Dedifferentiated amniotic fluid mesenchymal stem cell (primary cell): ENCODE measurements at regions not wholly inside any gene's neighbourhood (a gene's known extent, or its start where the extent isn't known, plus 50 kb on each side); places are given as distances from the start of the nearest gene placed in this dataset.
"Not testable (repeated sequence)": the region's sequence is repeated elsewhere in the genome, so short reads cannot be mapped to it uniquely, and the experiment has no call there.

Source experiments
- DNase-seq: peaks from one replicate; pipeline ENCODE4 v3.0.0-alpha.2; 2016; ENCODE audit errors: extremely low spot score

DNA sequence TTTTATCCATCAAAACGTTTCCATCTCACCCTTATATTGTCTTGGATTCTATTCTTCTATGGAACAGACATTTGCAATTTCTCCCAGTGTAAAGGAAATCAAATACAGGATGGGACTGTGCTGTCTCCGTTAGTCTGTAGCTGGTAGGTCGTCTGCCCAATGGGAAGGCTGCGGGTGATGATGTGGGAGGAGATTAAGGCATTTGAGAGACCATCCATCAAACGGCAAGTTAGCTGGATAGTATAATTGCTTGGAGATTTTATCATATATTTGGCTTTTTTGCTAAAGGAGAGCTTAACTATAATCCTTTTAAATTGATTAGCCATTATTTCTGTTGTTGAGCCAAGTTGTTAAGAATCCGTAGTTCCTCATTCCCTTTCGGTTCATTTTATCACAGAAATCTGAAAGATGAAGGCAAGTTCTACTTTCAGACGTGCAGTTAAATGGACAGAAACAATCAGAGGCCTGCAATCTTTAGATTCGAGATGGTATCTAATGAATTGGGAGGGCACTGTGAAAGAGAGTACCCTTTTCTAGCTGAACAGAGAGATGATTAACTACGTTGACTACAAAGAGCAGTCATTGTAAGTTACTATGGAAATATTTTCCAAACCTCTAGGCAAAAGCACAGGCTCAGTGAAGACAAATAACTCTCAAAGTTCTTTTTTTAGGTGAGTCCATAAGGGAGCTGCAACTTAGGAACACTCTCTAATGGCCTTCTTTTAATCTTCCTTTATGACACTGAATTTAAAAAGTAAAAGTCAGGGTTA is 253.3 kb upstream of the KIAA1217 start:
- no peak for DNase-seq

DNA sequence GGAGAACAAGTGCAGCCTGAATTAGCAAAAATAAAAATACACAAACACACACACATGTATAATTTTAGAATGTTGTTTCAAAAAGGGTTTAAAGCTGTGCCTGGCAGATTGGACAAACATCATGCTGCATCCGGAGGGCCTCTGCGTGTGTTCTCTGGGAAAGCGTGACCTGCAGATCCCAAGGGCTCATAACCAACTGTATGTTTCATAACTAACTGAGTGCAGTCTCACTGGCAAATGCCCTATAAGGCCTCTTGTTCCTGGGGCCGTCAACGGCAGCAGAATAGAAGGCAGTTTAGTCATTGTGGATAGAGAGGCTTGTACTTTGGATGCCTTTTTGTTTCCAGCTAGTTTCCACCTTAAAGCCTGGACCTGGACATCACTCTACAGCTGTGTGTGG is 243.8 kb upstream of the KIAA1217 start:
- no peak for DNase-seq

DNA sequence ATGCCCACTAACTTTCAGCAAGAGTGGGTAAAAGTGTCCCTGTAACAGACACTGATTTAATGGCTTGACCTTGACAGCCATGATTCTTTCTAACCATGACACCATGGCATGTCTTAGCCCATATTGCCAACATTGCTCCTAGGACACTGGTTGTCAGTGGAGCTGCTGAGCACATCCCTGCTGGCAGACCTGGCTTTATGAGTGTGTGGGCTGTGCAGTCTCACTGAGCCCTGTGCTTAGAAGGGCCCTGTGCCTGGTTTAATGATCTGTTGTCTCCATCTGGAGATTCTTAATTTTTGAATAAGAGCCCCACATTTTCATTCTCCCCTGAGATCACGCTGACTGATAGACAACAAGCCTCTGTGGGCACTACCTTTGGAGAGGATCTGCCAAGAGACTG is 243.1 kb upstream of the KIAA1217 start:
- DNase-seq = no peak

DNA sequence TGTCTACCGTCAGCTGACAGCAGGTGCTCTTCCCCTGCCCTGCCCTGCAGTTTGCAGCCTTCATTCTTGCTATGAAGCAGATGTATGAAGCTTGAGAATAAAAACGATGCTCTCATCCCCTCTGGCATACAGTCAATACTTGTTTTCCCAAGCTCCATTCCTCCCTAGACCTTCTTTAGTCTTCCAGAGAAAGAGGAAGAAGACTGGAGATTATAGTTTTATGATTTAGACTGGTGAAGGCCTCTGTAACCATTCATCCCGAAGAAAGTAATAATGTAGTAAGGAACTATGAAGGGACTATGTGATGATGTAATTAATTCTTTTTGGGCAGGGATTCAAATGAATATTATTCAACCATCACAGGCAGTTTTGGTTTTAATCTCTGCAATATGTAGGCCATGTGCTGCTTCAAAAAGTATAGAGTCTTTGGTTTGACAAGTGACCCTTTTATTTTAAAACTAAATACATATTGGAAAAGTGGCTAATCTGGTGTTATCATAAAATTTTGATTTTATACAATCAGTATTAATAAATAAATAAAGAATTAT is 242.4 kb upstream of the KIAA1217 start:
- no peak for DNase-seq

DNA sequence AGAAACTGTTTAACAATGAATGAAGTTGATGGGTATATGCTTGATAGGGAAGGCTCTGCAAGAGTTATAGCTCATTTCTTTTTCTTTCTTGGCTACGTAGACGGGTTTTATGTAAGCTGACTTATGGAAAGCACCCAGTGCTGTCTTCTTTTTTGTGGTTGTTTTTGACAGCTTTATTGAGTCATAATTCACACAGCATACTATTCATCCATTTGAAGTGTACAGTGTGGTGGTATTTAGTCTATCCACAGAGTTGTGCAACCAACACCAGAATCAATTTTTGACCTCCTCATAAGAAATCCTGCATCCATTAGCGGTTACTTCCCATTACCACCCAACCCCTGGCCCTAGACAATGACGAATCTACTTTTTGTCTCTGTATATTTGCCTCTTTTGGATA is 240.6 kb upstream of the KIAA1217 start:
- DNase-seq = no peak

DNA sequence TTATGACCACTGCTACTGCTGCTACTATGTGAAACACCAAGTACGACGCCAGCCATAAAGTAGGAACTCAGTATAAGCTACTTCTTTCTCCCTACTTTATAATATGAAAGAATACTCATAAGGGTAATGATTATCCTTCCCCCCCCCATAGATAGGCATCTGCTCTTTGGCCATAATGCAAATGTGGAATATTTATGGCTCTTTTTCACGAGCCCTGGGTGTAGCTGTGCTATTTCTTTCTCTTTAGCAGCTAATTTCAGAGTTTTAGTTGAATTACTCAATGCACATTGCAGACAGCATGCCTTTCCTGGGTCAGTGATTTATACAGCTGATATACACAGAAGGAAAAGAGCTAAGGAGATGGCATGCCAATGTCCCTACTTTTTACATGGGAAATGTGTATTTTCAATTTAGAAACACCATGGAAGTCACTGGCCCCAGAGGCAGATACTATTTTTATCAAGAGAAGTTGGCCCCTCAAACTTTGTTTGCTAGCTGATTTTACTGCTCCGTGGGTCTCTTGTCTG is 234.1 kb upstream of the KIAA1217 start:
- no peak for DNase-seq

DNA sequence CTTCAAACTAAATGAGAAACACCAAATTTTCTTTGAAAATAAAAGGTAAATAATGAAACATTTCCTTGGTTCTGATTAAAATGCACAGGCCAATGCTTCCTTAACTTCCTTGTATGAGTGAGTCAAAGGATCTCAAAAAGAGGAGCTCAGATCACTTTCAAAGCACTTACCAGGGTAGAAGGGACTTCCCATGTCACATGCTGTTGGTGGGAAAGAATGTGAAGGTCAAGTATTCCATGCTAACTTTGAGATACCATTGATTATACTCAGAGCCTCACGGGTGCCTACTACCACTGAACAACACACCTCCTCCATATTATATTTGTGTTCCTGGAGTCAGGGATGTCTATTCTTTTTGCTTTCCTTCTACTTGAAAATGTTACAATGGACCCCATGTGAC is 233.5 kb upstream of the KIAA1217 start:
- no peak for DNase-seq

DNA sequence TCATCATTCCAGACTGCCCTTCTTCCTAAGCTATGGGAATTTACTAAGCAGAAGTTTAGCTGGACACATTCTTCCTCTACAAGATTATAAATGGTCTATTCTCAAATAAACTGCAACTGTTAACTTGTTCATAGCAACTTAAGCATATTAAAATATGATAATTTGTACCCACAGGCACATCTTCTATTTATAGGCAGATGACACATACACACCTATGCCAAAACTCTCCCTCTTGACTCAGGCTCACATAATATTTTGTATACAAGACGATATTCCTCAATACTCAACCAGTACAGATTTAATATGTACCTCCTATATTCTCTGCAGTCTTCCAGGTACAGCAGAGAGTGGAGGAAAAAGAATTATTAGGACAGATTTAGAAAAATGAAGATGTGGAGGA is 232.7 kb upstream of the KIAA1217 start:
- DNase-seq = no peak

DNA sequence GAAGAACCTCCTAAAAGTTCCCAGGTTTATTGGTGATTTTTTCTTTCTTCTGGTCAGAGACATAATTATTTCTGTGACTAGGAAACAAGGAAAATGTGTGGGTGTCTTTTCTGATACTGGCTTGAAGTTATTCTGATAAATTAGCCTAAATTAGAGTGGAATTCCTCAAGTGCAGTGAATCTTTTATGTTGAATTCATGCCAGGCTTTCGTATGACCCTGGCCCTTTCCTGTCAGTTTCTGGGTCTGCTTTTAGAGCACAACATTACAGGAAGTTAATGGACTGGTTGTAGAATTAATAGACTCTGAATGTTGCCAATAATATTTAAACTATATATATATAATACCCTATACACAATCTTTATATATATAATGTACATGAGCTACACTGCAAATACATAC is 230.6 kb upstream of the KIAA1217 start:
- DNase-seq = no peak

DNA sequence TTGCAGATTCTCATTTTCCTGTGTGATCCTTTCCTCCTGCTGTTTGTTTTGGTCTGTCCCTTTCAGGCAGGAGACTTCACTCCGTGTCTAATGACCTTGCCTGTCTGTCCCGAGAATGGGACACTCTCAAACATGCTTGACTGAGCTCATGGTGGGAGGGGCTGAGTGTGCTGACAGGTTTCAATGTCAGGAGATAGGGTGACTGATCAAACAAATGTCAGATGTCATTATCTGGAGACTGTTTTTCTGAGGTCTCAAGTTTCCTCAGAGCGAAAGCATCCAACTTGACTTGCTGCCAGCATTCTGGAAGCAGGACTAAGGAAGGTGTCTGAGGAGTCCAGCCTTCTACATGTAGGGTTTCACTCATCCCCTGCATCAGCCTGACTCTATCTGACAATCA is 228.8 kb upstream of the KIAA1217 start:
- DNase-seq = no peak

DNA sequence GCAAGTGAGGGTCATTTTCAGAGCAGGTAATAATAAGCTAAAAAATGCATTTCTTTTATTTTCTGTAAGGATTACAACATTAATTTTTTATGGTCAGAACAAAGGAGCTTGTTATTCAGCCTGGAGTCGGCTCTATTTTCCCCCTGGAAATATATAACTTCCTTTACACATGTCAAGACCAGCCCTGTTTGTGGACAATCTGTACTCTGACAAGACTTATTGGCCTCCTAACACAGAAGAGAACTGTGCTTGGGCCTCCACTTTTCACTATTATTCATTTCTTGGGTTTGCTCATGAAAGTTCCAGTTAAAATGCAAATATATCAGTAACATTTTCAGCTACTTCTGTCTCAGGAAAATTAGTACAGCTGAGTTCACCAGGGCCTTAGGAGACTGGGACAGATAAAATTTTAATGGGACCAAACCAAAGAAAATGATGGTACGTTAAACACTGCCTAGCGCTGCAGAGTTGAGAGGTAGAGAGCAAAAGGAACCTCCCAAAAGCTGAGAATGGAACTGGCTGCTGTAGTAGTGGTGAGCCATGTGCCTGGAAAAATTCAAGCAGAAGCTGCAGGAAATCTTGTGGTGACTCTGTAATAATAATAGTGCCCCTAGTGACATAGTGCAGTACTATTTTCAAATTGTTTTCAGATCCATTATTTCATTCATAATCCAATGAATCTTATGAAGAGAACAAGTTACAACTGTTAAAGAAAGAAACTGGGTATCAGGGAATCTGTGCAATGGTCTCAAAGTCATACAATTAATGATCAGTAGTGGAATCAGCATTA is 227.2 kb upstream of the KIAA1217 start:
- no peak for DNase-seq

DNA sequence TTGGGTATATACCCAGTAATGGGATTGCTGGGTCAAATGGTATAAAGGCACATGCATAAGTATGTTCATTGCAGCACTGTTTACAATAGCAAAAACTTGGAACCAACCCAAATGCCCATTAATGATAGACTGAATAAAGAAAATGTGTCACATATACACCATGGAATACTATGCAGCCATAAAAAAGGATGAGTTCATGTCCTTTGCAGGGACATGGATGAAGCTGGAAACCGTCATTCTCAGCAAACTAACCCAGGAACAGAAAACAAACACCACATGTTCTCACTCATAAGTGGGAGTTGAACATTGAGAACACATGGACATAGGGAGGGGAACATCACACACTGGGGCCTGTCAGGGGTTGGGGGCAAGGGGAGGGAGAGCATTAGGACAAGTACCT is 224.5 kb upstream of the KIAA1217 start:
- not testable (repeated sequence) for DNase-seq

DNA sequence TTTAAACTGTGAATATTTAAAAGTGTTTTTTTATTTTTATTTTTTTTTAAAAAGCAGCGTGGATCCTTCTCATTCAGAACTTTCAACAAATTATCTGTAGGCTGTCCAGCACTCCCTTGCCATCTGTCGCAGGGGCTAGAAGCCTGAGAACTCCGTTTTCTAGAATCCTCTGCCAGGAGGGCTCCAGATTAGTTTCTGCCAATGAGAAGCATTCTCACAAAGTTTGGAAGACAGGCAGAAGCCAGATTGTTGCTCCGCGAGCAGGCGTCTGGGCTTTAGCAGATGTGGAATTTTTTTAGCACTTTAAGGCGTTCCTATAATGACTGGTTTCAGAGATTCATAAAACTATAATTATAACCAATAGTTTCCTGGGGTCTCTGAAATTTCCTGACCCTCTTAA is 220.9 kb upstream of the KIAA1217 start:
- no peak for DNase-seq

DNA sequence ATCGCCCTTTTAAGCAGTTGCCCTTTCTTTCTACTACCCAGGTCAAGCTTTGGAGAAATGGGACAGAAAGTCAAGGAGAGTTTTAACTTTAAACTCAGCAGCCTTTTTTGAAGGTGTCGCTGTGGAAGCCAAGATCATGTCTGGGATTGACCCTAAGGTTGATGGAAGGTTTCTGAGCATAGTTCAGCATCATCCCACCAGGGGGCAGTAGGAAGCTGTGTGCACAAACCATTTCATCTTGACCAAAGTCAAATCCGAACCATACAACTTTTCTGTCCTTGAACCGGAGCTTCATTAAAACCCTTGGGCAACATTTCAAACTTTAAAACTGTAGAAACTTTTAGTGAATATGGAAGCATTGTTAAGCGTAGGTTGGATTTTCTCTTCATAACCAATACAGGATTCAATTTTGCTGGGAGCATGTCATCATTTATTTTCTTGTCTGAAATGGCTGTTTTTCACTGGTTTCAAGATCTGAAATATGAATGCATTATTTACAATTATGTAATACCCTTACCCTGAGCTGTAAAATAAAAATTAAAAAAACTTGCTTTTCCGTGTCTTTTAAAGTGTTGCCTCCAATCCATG is 214.4 kb upstream of the KIAA1217 start:
- DNase-seq = no peak

DNA sequence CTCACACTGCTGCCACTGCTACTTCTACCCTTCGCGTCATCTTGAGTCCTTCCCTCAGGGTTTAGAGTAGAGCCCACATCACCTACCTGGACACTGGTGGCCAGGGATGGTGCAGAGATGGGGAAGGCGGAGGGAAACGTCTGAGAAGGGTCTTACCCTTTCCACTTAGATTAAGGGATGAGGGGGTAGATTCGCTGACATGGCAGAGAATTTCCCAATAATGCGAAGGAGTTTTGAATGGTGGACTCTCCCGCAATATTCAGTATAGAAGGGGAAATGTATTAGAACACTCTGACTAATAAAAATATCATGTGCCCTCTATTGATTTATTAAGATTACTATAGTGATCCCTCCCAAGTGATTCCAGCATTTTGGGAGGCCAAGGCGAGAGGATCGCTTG is 209.5 kb upstream of the KIAA1217 start:
- no peak for DNase-seq

DNA sequence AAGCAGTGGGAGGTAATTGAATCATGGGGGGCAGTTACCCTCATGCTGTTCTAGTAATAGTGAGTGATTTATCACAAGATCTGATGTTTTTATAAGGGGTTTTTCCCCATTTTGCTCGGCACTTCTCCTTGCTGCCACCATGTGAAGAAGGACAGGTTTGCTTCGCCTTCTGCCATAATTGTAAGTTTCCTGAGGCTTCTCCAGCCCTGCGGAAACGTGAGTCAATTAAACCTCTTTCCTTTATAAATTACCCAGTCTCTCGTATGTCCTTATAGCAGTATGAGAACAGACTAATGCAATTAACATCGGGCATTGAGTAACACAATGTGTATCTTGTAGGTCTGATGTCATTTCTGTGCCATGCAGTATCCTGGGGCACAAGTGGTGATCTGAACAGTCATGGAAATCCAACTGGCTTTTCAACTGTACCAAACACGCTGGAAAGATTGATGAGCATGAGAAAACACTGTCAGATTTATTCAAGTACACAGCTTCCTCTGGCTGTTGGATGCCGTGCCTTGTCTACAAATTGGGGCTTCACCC is 208.6 kb upstream of the KIAA1217 start:
- no peak for DNase-seq

DNA sequence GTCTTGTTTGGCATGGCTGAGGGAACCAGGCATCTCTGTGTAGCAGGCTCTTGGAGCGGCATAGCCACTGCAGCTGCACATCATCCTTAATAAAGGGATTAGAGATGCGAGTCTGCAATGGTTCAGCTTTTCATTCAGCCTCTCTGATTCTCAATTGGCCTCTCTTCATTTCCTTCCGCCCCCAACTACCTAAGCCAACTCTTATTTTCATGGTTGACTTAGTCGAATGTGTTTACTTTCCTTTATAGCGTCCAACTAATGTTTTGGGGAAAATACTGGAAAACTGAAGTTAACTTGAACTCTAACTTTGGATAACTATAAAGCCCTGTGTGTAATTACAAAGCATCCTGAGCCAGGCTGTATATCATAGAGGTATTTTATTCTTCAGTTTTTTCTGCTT is 202.2 kb upstream of the KIAA1217 start:
- DNase-seq = no peak

DNA sequence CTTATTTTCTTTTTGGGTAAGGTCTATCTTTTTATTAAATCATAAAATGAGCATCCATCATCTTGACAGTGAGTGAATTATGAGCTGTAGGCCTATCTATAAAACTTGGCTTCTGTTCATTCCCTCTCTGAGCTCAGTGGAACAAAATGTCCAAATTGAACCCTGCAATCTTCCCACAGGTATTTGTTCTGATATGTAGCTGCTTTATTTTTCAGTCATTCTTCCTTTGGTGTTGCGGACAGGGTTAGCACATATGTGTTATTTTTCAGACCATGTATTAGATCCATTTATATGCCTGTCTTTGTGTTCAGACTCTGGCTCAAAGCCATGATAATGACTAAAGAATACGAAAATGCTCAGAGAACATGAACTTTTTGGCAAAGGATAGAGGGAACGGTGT is 201.6 kb upstream of the KIAA1217 start:
- no peak for DNase-seq

DNA sequence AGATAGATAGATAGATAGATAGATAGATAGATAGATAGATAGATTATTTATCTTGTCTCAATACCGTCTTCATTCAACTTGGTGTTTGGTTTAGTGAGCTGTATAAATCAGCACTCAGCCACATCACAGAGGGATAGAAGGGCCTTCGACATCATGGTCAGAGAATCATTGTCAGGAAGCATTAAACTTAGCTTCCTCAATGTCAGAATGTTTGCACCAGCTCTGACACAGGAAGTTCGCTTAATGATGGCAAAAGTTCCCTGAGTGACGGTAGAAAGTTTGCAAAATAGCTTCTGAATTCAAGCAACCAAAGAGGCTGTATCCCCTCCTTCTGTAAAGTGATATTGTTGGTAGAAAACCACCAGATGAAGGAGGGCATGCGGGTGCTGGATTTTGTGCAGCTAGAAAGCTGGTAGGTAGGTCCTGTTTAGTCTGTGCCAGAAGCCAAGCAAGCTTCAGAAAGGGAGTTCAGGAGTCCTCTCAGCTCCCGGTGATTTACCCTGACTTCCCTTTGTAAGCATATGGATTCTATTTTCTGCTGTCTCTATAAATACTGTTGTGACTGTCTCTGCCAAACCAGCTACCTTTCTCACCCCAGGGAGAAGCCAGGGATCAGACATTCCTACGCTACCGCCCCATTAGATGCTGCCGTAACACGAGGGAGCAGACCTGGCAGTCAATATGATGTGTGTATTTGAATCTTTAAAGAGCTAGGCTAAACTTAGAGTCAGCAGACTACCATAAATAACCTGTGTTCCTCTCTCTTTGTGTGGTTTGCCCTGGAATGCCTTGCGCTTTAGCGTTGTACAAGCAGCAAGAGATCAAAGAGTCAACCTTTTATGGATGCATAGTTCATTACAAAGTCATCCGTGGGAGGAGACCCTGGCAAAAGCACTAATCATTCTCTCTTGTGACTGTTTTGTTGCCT is 200.5 kb upstream of the KIAA1217 start:
- no peak for DNase-seq

DNA sequence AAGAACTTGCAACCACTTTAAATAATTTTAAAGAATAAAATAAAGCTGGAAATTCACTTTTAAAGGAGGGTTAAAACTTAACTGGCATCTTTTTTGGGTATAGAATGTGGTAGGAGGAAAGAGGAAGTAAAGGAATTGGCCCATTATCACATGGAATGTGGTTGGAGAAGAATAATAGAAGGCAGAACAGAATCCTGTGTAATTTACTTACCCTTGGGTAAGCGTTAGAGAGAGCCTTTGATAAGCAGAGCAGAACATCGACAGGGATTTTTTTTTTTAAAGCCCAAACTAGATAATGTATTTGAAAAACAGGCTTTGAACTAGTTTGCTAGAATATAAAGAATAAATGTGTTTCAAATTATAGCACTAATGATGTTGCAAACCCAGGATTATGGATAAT is 199.8 kb upstream of the KIAA1217 start:
- DNase-seq = no peak

DNA sequence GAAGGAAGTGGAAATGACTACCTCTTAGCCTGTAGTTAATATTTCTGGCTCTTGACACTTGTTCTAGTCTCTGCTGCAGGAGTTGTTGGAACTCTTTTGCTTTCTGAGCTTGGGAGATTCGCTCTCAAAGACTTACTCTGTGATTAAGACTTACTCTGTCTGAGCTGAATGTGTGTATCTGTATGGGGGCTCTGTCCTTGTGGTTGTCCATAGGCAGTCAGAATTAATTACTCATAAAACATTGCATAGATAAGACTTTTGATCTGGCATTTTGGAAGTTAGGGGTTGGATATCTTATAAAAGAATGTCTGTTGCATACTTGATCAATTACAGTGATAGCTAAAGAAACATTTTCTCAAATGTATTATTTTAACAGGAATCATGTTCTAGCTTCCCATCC is 199.2 kb upstream of the KIAA1217 start:
- no peak for DNase-seq
